ENCODE measurements at regions not wholly inside any gene's neighbourhood (a gene's known extent, or its start where the extent isn't known, plus 50 kb on each side); places are given as distances from the start of the nearest gene placed in this dataset.

DNA sequence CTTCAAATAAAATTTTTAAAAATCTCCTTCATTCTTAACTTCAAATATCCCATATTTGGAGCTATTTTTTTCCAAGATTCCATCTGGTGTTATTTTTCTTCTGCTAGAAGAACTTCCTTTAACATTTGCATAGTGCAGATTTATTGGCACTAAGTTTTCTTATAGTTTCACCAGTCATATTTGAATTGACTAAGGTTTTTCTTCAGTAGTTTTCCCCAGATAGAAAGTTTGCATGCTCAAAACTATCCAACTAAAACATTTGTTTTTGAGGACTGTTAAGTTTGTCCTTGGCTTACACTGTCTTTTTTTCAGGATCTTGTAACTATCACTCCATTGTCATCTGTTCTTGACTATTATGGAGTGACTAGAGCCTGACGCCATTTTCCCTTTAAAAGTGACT lies 606.7 kb downstream of the TAF11L14 start:
- intact Hi-C loops (cut with micrococcal nuclease) (no loop called here), in situ Hi-C loops (cut with MboI) (no loop called here)
- H2AFZ ChIP-seq (ENCODE audit: low read depth, low read length): no peak overlapping the region
- BruUV-seq (replicated peaks): no TSS peak
- no peak overlapping the region for H3K4me2 ChIP-seq (ENCODE audit: insufficient read depth, low read length)
- no peak overlapping the region for H3K27ac ChIP-seq (ENCODE audit: extremely low read depth, low read depth, low read length)
- ATAC-seq (no peak), FAIRE-seq (no peak), DNase-seq (ENCODE audit: extremely low read depth in 1 of 4, low spot score in 3 of 4) (no peak)
- H3K36me3 ChIP-seq (ENCODE audit: control insufficient read depth, insufficient read depth, low read length): no peaks in the 10 kb centered on the region
- no peaks in the 10 kb centered on the region for H3K27me3 ChIP-seq (ENCODE audit: control insufficient read depth in 2 of 2, insufficient read depth in 2 of 2, low read length in 2 of 2)
- H4K20me1 ChIP-seq (replicated peaks; ENCODE audit: control insufficient read depth, insufficient read depth, low read length): no peaks in the 10 kb centered on the region
- H3K4me3 ChIP-seq: no peak overlapping the region
- H3K9me3 ChIP-seq (replicated peaks; ENCODE audit: control insufficient read depth, insufficient read depth, low read depth, low read length): no peaks in the 10 kb centered on the region
- H3K9ac ChIP-seq (ENCODE audit: insufficient read depth in 1 of 2, low read depth in 2 of 2, low read length in 2 of 2): no peak overlapping the region
- H3K9me1 ChIP-seq (ENCODE audit: control insufficient read depth, insufficient read depth, low read length): no peaks in the 10 kb centered on the region
- CTCF ChIA-PET (ENCODE audit: low intra/inter-chr PET ratio): no interaction called here
- POLR2A ChIA-PET: no interaction called here
- H3K79me2 ChIP-seq (ENCODE audit: control insufficient read depth, insufficient read depth, low read length): no peaks in the 10 kb centered on the region
- TF ChIP-seq SREBF1 (IDR thresholded peaks at IDR 0.05; ENCODE audit: borderline replicate concordance, low read depth, low read length) (no peak), ATF7 (IDR thresholded peaks at IDR 0.05) (no peak), PHF21A (IDR thresholded peaks at IDR 0.05; ENCODE audit: borderline replicate concordance, low read depth) (no peak), NFXL1 (CRISPR knock-in tag; IDR thresholded peaks at IDR 0.05) (no peak), NCOA1 (IDR thresholded peaks at IDR 0.05; ENCODE audit: low read depth) (no peak), AFF1 (IDR thresholded peaks at IDR 0.05; ENCODE audit: low read depth in 1 of 2, partially characterized antibody in 2 of 2) (no peak)
- TF ChIP-seq, protein P1, sequence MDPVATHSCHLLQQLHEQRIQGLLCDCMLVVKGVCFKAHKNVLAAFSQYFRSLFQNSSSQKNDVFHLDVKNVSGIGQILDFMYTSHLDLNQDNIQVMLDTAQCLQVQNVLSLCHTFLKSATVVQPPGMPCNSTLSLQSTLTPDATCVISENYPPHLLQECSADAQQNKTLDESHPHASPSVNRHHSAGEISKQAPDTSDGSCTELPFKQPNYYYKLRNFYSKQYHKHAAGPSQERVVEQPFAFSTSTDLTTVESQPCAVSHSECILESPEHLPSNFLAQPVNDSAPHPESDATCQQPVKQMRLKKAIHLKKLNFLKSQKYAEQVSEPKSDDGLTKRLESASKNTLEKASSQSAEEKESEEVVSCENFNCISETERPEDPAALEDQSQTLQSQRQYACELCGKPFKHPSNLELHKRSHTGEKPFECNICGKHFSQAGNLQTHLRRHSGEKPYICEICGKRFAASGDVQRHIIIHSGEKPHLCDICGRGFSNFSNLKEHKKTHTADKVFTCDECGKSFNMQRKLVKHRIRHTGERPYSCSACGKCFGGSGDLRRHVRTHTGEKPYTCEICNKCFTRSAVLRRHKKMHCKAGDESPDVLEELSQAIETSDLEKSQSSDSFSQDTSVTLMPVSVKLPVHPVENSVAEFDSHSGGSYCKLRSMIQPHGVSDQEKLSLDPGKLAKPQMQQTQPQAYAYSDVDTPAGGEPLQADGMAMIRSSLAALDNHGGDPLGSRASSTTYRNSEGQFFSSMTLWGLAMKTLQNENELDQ (CRISPR knock-in tag; IDR thresholded peaks at IDR 0.05; ENCODE audit: borderline replicate concordance): no peak
- TF ChIP-seq, protein P2, sequence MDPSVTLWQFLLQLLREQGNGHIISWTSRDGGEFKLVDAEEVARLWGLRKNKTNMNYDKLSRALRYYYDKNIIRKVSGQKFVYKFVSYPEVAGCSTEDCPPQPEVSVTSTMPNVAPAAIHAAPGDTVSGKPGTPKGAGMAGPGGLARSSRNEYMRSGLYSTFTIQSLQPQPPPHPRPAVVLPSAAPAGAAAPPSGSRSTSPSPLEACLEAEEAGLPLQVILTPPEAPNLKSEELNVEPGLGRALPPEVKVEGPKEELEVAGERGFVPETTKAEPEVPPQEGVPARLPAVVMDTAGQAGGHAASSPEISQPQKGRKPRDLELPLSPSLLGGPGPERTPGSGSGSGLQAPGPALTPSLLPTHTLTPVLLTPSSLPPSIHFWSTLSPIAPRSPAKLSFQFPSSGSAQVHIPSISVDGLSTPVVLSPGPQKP (CRISPR knock-in tag; IDR thresholded peaks at IDR 0.05): no peak
- WGBS (ENCODE audit: insufficient coverage, low coverage, missing lambda C conversion rate): 0% methylated on average over 1 of the region's 1 CpG
- H3K4me1 ChIP-seq (replicated peaks in 1 of 2; ENCODE audit: control insufficient read depth in 2 of 2, insufficient read depth in 2 of 2, low read length in 2 of 2): no peaks in the 10 kb centered on the region
